PFSK-1 (cell line): ENCODE measurements at regions not wholly inside any gene's neighbourhood (a gene's known extent, or its start where the extent isn't known, plus 50 kb on each side); places are given as distances from the start of the nearest gene placed in this dataset.

Experiments used
- POLR2AphosphoS5 ChIP-seq: IDR thresholded peaks from 2 replicates; pipeline ENCODE4 v1.6.1; 2012; ENCODE audit warnings: low read depth, mild to moderate bottlenecking, control low read depth, low read length, moderate library complexity
- SIN3A ChIP-seq: IDR thresholded peaks from 2 replicates; pipeline ENCODE4 v1.6.1; 2012; ENCODE audit warnings: mild to moderate bottlenecking, low read length, moderate library complexity, borderline replicate concordance; ENCODE audit not compliant: insufficient read depth
- TF ChIP-seq, protein P1 (sequence below), 2 experiments: IDR thresholded peaks; 2 replicates each; pipeline versions ENCODE4 v1.6.1 to v1.8.0; 2011 to 2012; ENCODE audit warnings: low read depth in 2 of 2, low read length in 2 of 2, control low read depth in 1 of 2, inconsistent platforms in 1 of 2, mild to moderate bottlenecking in 1 of 2, moderate library complexity in 1 of 2; ENCODE audit not compliant: insufficient read depth in 1 of 2

DNA sequence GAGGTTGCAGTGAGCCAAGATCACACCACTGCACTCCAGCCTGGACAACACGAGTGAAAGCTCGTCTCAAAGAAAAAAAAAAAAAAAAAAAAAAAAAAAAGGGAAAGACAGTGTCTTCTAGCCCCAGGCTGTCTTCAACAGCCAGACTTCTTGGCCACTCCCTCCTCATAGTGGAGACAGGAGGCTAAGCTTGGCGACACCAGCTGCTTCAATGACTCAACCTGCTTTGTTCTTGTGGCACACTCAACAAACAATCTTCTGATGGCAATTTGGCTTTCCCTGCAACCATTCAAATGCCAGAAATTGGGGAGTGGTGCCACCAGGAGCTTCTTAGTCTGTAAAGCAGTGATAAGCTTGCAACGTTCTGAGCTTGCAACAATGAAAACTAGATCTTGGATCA, 290.4 kb upstream of the DYNLRB2 start:
- TF ChIP-seq, protein P1, sequence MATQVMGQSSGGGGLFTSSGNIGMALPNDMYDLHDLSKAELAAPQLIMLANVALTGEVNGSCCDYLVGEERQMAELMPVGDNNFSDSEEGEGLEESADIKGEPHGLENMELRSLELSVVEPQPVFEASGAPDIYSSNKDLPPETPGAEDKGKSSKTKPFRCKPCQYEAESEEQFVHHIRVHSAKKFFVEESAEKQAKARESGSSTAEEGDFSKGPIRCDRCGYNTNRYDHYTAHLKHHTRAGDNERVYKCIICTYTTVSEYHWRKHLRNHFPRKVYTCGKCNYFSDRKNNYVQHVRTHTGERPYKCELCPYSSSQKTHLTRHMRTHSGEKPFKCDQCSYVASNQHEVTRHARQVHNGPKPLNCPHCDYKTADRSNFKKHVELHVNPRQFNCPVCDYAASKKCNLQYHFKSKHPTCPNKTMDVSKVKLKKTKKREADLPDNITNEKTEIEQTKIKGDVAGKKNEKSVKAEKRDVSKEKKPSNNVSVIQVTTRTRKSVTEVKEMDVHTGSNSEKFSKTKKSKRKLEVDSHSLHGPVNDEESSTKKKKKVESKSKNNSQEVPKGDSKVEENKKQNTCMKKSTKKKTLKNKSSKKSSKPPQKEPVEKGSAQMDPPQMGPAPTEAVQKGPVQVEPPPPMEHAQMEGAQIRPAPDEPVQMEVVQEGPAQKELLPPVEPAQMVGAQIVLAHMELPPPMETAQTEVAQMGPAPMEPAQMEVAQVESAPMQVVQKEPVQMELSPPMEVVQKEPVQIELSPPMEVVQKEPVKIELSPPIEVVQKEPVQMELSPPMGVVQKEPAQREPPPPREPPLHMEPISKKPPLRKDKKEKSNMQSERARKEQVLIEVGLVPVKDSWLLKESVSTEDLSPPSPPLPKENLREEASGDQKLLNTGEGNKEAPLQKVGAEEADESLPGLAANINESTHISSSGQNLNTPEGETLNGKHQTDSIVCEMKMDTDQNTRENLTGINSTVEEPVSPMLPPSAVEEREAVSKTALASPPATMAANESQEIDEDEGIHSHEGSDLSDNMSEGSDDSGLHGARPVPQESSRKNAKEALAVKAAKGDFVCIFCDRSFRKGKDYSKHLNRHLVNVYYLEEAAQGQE (IDR thresholded peaks at IDR 0.05; ENCODE audit: insufficient read depth in 1 of 2, low read depth in 2 of 2, low read length in 2 of 2) = no peak
- TF ChIP-seq SIN3A (no peak), POLR2AphosphoS5 (no peak)
